HEK293 (cell line): ENCODE measurements at regions not wholly inside any gene's neighbourhood (a gene's known extent, or its start where the extent isn't known, plus 50 kb on each side); places are given as distances from the start of the nearest gene placed in this dataset.

Source experiments
- CTCF ChIA-PET: fragments of 350-600 bp; formaldehyde crosslinking; extraction: SDS; loops from one replicate; lab custom pipeline; 2021; ENCODE audit warnings: antibody characterized with exemption; lab: Yijun Ruan, JAX
- POLR2A ChIA-PET: fragments of 300-600 bp; formaldehyde crosslinking; extraction: SDS; loops from one replicate; lab custom pipeline; 2020; ENCODE audit warnings: antibody characterized with exemption, inconsistent platforms; lab: Yijun Ruan, JAX
- H3K27ac ChIP-seq: fragments of 200-500 bp; sonication (Bioruptor generic); 2 replicates; pipeline ENCODE4 v1.5.1; 2014; ENCODE audit warnings: low read depth, low read length, control low read depth, inconsistent platforms; ENCODE audit errors: extremely low read depth
- H3K36me3 ChIP-seq, 2 experiments: fragments of 200-500 bp in 1 of 2; sonication (Bioruptor generic) in 1 of 2; 1 replicate in 1 of 2; 2 replicates in 1 of 2; pipeline ENCODE4 v1.5.1; 2014 to 2017; ENCODE audit warnings: inconsistent platforms in 2 of 2, low read length in 2 of 2; ENCODE audit not compliant: control insufficient read depth in 2 of 2, insufficient read depth in 1 of 2
- H3K4me1 ChIP-seq: fragments of 200-500 bp; sonication (Bioruptor generic); 2 replicates; pipeline ENCODE4 v1.5.1; 2014; ENCODE audit warnings: mild to moderate bottlenecking, low read length, inconsistent platforms; ENCODE audit not compliant: control insufficient read depth, insufficient read depth
- H3K4me3 ChIP-seq: 2 replicates; pipeline ENCODE4 v1.5.1; 2011; ENCODE audit warnings: low read depth, mild to moderate bottlenecking, control low read depth, low read length, moderate library complexity
- H3K9me3 ChIP-seq: fragments of 200-500 bp; sonication (Bioruptor generic); 2 replicates; pipeline ENCODE4 v1.5.1; 2014; ENCODE audit warnings: low read depth, low read length, inconsistent platforms; ENCODE audit not compliant: control insufficient read depth, insufficient read depth
- BCL11A ChIP-seq: fragments of 450-650 bp; formaldehyde crosslinking; IDR thresholded peaks from 2 replicates; pipeline ENCODE4 v1.5.1; 2016; ENCODE audit warnings: low read depth, missing biosample characterization, missing genetic modification characterization
- GLIS1 ChIP-seq: fragments of 450-650 bp; formaldehyde crosslinking; IDR thresholded peaks from 2 replicates; pipeline ENCODE4 v1.5.1; 2016; ENCODE audit warnings: missing biosample characterization, missing genetic modification characterization
- GLIS2 ChIP-seq: fragments of 450-650 bp; formaldehyde crosslinking; IDR thresholded peaks from 2 replicates; pipeline ENCODE4 v1.5.1; 2016; ENCODE audit warnings: missing biosample characterization, missing genetic modification characterization
- HIC1 ChIP-seq: fragments of 450-650 bp; formaldehyde crosslinking; IDR thresholded peaks from 2 replicates; pipeline ENCODE4 v1.5.1; 2016; ENCODE audit warnings: missing biosample characterization, missing genetic modification characterization
- KLF16 ChIP-seq: fragments of 450-650 bp; formaldehyde crosslinking; IDR thresholded peaks from 2 replicates; pipeline ENCODE4 v1.5.1; 2017; ENCODE audit warnings: missing biosample characterization, missing genetic modification characterization
- KLF7 ChIP-seq: fragments of 450-650 bp; formaldehyde crosslinking; IDR thresholded peaks from 2 replicates; pipeline ENCODE4 v1.5.1; 2016; ENCODE audit warnings: missing biosample characterization, missing genetic modification characterization, borderline replicate concordance
- OSR2 ChIP-seq: fragments of 450-650 bp; formaldehyde crosslinking; IDR thresholded peaks from 2 replicates; pipeline ENCODE4 v1.5.1; 2016; ENCODE audit warnings: missing biosample characterization, missing genetic modification characterization
- OVOL3 ChIP-seq: fragments of 450-650 bp; formaldehyde crosslinking; IDR thresholded peaks from 2 replicates; pipeline ENCODE4 v1.5.1; 2016; ENCODE audit warnings: missing biosample characterization, missing genetic modification characterization
- RBAK ChIP-seq: fragments of 450-650 bp; formaldehyde crosslinking; IDR thresholded peaks from 2 replicates; pipeline ENCODE4 v1.5.1; 2016; ENCODE audit warnings: missing biosample characterization, missing genetic modification characterization
- SP7 ChIP-seq: fragments of 450-650 bp; formaldehyde crosslinking; IDR thresholded peaks from 2 replicates; pipeline ENCODE4 v1.5.1; 2016; ENCODE audit warnings: missing biosample characterization, missing genetic modification characterization
- YY1 ChIP-seq: fragments of 450-650 bp; formaldehyde crosslinking; IDR thresholded peaks from 2 replicates; pipeline ENCODE4 v1.5.1; 2018; ENCODE audit warnings: missing biosample characterization, missing genetic modification characterization
- ZBTB10 ChIP-seq: fragments of 450-650 bp; formaldehyde crosslinking; IDR thresholded peaks from 2 replicates; pipeline ENCODE4 v1.5.1; 2016; ENCODE audit warnings: missing biosample characterization, missing genetic modification characterization
- ZBTB17 ChIP-seq: fragments of 450-650 bp; formaldehyde crosslinking; IDR thresholded peaks from 2 replicates; pipeline ENCODE4 v1.5.1; 2016; ENCODE audit warnings: missing biosample characterization, missing genetic modification characterization
- ZBTB21 ChIP-seq: fragments of 450-650 bp; formaldehyde crosslinking; IDR thresholded peaks from 2 replicates; pipeline ENCODE4 v1.5.1; 2017; ENCODE audit warnings: missing biosample characterization, missing genetic modification characterization
- ZNF10 ChIP-seq: fragments of 450-650 bp; formaldehyde crosslinking; IDR thresholded peaks from 2 replicates; pipeline ENCODE4 v1.5.1; 2017; ENCODE audit warnings: missing biosample characterization, missing genetic modification characterization
- ZNF133 ChIP-seq: fragments of 450-650 bp; formaldehyde crosslinking; IDR thresholded peaks from 2 replicates; pipeline ENCODE4 v1.5.1; 2016; ENCODE audit warnings: missing biosample characterization, missing genetic modification characterization
- ZNF138 ChIP-seq: fragments of 450-650 bp; formaldehyde crosslinking; IDR thresholded peaks from 2 replicates; pipeline ENCODE4 v1.5.1; 2016; ENCODE audit warnings: missing biosample characterization, missing genetic modification characterization, borderline replicate concordance
- ZNF155 ChIP-seq: fragments of 450-650 bp; formaldehyde crosslinking; IDR thresholded peaks from 2 replicates; pipeline ENCODE4 v1.5.1; 2016; ENCODE audit warnings: missing biosample characterization, missing genetic modification characterization
- ZNF184 ChIP-seq: fragments of 450-650 bp; IDR thresholded peaks from 2 replicates; pipeline ENCODE4 v1.5.1; 2018; ENCODE audit warnings: missing biosample characterization, mild to moderate bottlenecking, missing genetic modification characterization
- ZNF214 ChIP-seq: fragments of 450-650 bp; formaldehyde crosslinking; IDR thresholded peaks from 2 replicates; pipeline ENCODE4 v1.5.1; 2017; ENCODE audit warnings: missing biosample characterization, mild to moderate bottlenecking, missing genetic modification characterization, borderline replicate concordance
- ZNF239 ChIP-seq: fragments of 450-650 bp; formaldehyde crosslinking; IDR thresholded peaks from 2 replicates; pipeline ENCODE4 v1.5.1; 2016; ENCODE audit warnings: missing biosample characterization, missing genetic modification characterization
- ZNF37A ChIP-seq: fragments of 450-650 bp; IDR thresholded peaks from 2 replicates; pipeline ENCODE4 v1.5.1; 2018; ENCODE audit warnings: missing biosample characterization, missing genetic modification characterization
- ZNF398 ChIP-seq: fragments of 450-650 bp; formaldehyde crosslinking; IDR thresholded peaks from 2 replicates; pipeline ENCODE4 v1.5.1; 2017; ENCODE audit warnings: missing biosample characterization, missing genetic modification characterization
- ZNF513 ChIP-seq: fragments of 450-650 bp; IDR thresholded peaks from 2 replicates; pipeline ENCODE4 v1.5.1; 2018; ENCODE audit warnings: missing biosample characterization, missing genetic modification characterization
- ZNF514 ChIP-seq: fragments of 450-650 bp; formaldehyde crosslinking; IDR thresholded peaks from 2 replicates; pipeline ENCODE4 v1.5.1; 2016; ENCODE audit warnings: missing biosample characterization, missing genetic modification characterization
- ZNF558 ChIP-seq: fragments of 450-650 bp; formaldehyde crosslinking; IDR thresholded peaks from 2 replicates; pipeline ENCODE4 v1.5.1; 2016; ENCODE audit warnings: missing biosample characterization, missing genetic modification characterization
- ZNF561 ChIP-seq: fragments of 450-650 bp; IDR thresholded peaks from 2 replicates; pipeline ENCODE4 v1.5.1; 2018; ENCODE audit warnings: missing biosample characterization, missing genetic modification characterization, borderline replicate concordance
- ZNF645 ChIP-seq: fragments of 450-650 bp; formaldehyde crosslinking; IDR thresholded peaks from 2 replicates; pipeline ENCODE4; 2016; ENCODE audit warnings: missing biosample characterization, missing genetic modification characterization
- ZNF701 ChIP-seq: fragments of 450-650 bp; formaldehyde crosslinking; IDR thresholded peaks from 2 replicates; pipeline ENCODE4 v1.5.1; 2016; ENCODE audit warnings: missing biosample characterization, missing genetic modification characterization
- ZNF747 ChIP-seq: fragments of 450-650 bp; formaldehyde crosslinking; IDR thresholded peaks from 2 replicates; pipeline ENCODE4 v1.5.1; 2016; ENCODE audit warnings: missing biosample characterization, missing genetic modification characterization
- ZNF791 ChIP-seq: fragments of 450-650 bp; formaldehyde crosslinking; IDR thresholded peaks from 2 replicates; pipeline ENCODE4 v1.5.1; 2016; ENCODE audit warnings: missing biosample characterization, missing genetic modification characterization

- no peaks in the 10 kb centered on the region for H3K9me3 ChIP-seq
- ChIA-PET CTCF (interaction anchor here (1.0 kb wide), 1 partner anchor 22 kb away, joined by 3 read pairs; no protein-coding TSS in a partner anchor), POLR2A (no interaction called here)
- TF ChIP-seq ZNF37A (no peak), BCL11A (no peak), OVOL3 (tag by site-specific recombination) (no peak), ZNF214 (tag by site-specific recombination) (no peak), GLIS2 (tag by site-specific recombination) (no peak), YY1 (tag by site-specific recombination) (no peak), KLF7 (no peak), ZNF514 (tag by site-specific recombination) (no peak), SP7 (tag by site-specific recombination) (no peak), ZNF561 (no peak), ZNF239 (tag by site-specific recombination) (no peak), ZNF558 (tag by site-specific recombination) (no peak), GLIS1 (no peak), ZNF513 (no peak)
- no peaks in the 10 kb centered on the region for H3K36me3 ChIP-seq
- no peak overlapping the region for H3K4me3 ChIP-seq
- H3K27ac ChIP-seq, result no peak overlapping the region
- no peaks in the 10 kb centered on the region for H3K4me1 ChIP-seq
These were observed 155.1 kb upstream of the WWC1 start for GRCh38 chr5:168136340-168136739.

- Histone ChIP-seq H3K4me3 (no peak overlapping the region), H3K36me3 (no peaks in the 10 kb centered on the region), H3K27ac (no peak overlapping the region), H3K4me1 (no peaks in the 10 kb centered on the region), H3K9me3 (no peaks in the 10 kb centered on the region)
- POLR2A ChIA-PET, result no interaction called here
- CTCF ChIA-PET, result no interaction called here
- TF ChIP-seq ZNF184 (tag by site-specific recombination) (no peak), ZNF791 (no peak), HIC1 (tag by site-specific recombination) (no peak), ZNF645 (tag by site-specific recombination) (no peak), ZNF701 (no peak), RBAK (tag by site-specific recombination) (no peak), ZNF133 (tag by site-specific recombination) (no peak), ZNF155 (tag by site-specific recombination) (no peak), ZNF138 (tag by site-specific recombination) (no peak), ZBTB21 (tag by site-specific recombination) (no peak), ZNF747 (no peak), ZBTB10 (tag by site-specific recombination) (no peak), OSR2 (tag by site-specific recombination) (no peak), ZNF10 (no peak), ZNF398 (no peak), ZBTB17 (tag by site-specific recombination) (no peak), KLF16 (no peak)
These were observed 154.2 kb upstream of the WWC1 start for GRCh38 chr5:168137265-168137664.
